ENCODE measurements at regions not wholly inside any gene's neighbourhood (a gene's known extent, or its start where the extent isn't known, plus 50 kb on each side); places are given as distances from the start of the nearest gene placed in this dataset.

GRCh38 chr7:101733713-101734475, 83.5 kb upstream of the CUX1 start:
- TF ChIP-seq CTCF (IDR thresholded peaks at IDR 0.05) (no peak), POLR2A (IDR thresholded peaks at IDR 0.05) (peak; percentile 14 to 47 (median 39))

All from body of pancreas (tissue), 4 donors.